OCI-LY7 (cell line): ENCODE measurements at regions not wholly inside any gene's neighbourhood (a gene's known extent, or its start where the extent isn't known, plus 50 kb on each side); places are given as distances from the start of the nearest gene placed in this dataset.

Experiments used
- EZH2phosphoT487 ChIP-seq: fragments of 200-600 bp; sonication (generic); IDR thresholded peaks from 2 replicates; pipeline ENCODE4 v1.6.1; 2018; ENCODE audit warnings: low read depth, borderline replicate concordance, mild to moderate bottlenecking, mixed run types, antibody characterized with exemption, low read length, moderate library complexity, mixed read lengths
- TF ChIP-seq, protein P1 (sequence below): fragments of 200-600 bp; sonication (generic); conservative IDR thresholded peaks from 2 replicates; pipeline ENCODE4 v1.5.1; 2014; ENCODE audit warnings: mild to moderate bottlenecking, antibody characterized with exemption, low read length, moderate library complexity, mixed read lengths

DNA sequence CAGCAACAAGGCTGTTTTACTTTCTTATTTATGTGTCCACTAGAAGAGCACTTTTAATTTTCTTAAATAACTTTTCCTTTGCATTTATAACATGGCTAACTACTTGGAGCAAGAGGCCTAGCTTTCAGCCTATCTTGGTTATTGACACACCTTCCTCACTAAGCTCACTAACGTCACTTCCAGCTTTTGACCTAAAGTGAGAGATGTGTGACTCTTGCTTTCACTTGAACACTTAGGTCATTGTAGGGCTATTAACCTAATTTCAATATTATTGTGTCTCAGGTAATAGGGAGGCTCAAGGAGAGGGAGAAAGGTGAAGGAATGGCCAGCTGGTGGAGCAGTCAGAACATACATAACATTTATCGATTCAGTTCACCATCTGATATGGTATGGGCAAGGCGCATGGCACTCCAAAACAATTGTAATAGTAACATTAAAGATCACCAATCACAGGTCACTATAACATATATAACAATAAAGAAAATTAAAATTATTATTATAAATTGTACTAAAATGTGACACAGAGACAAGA, 95.0 kb upstream of the FAM20C start:
- TF ChIP-seq, protein P1, sequence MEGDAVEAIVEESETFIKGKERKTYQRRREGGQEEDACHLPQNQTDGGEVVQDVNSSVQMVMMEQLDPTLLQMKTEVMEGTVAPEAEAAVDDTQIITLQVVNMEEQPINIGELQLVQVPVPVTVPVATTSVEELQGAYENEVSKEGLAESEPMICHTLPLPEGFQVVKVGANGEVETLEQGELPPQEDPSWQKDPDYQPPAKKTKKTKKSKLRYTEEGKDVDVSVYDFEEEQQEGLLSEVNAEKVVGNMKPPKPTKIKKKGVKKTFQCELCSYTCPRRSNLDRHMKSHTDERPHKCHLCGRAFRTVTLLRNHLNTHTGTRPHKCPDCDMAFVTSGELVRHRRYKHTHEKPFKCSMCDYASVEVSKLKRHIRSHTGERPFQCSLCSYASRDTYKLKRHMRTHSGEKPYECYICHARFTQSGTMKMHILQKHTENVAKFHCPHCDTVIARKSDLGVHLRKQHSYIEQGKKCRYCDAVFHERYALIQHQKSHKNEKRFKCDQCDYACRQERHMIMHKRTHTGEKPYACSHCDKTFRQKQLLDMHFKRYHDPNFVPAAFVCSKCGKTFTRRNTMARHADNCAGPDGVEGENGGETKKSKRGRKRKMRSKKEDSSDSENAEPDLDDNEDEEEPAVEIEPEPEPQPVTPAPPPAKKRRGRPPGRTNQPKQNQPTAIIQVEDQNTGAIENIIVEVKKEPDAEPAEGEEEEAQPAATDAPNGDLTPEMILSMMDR = no peak
- TF ChIP-seq EZH2phosphoT487 = no peak
